IMR-90 (cell line): ENCODE measurements at regions not wholly inside any gene's neighbourhood (a gene's known extent, or its start where the extent isn't known, plus 50 kb on each side); places are given as distances from the start of the nearest gene placed in this dataset.

Experiments used
- CHD1 ChIP-seq: IDR thresholded peaks from 2 replicates; pipeline ENCODE4 v1.6.1; 2012; ENCODE audit warnings: low read depth, low read length, improper control_type of control experiment
- TF ChIP-seq, protein P1 (sequence below): conservative IDR thresholded peaks from 2 replicates; pipeline ENCODE4 v1.5.1; 2012; ENCODE audit warnings: mild to moderate bottlenecking, low read depth, low read length, improper control_type of control experiment

DNA sequence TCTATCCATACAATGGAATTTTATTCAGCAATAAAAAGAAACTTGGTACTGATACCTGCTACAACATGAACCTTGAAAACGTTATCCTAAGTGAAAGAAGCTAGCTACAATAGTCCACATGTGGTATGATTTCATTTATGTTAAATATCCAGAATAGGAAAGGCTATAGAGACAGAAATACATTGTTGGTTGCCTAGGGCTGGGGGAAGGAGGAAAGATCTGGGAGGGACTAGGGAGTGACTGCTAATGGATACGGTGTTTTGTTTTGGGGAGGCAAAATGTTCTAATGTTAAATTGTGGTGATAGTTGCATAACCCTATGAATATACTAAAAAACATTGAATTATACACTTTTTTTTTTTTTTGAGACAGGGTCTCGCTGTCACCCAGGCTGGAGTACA lies 141.1 kb upstream of the ARX start:
- TF ChIP-seq CHD1 = no peak
- TF ChIP-seq, protein P1, sequence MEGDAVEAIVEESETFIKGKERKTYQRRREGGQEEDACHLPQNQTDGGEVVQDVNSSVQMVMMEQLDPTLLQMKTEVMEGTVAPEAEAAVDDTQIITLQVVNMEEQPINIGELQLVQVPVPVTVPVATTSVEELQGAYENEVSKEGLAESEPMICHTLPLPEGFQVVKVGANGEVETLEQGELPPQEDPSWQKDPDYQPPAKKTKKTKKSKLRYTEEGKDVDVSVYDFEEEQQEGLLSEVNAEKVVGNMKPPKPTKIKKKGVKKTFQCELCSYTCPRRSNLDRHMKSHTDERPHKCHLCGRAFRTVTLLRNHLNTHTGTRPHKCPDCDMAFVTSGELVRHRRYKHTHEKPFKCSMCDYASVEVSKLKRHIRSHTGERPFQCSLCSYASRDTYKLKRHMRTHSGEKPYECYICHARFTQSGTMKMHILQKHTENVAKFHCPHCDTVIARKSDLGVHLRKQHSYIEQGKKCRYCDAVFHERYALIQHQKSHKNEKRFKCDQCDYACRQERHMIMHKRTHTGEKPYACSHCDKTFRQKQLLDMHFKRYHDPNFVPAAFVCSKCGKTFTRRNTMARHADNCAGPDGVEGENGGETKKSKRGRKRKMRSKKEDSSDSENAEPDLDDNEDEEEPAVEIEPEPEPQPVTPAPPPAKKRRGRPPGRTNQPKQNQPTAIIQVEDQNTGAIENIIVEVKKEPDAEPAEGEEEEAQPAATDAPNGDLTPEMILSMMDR = no peak
